Breast epithelium (tissue), 3 donors: ENCODE measurements at regions not wholly inside any gene's neighbourhood (a gene's known extent, or its start where the extent isn't known, plus 50 kb on each side); places are given as distances from the start of the nearest gene placed in this dataset.

Experiments used
- POLR2AphosphoS5 ChIP-seq, 3 donors: sonication (generic); formaldehyde crosslinking; IDR thresholded peaks; one replicate each; pipeline ENCODE4 v1.6.1; 2017; ENCODE audit warnings: antibody characterized with exemption in 3 of 3
- TF ChIP-seq, protein P1 (sequence below), 3 donors: fragments of 450-650 bp; IDR thresholded peaks; one replicate each; pipeline ENCODE4 v1.5.1; 2016 to 2017; ENCODE audit warnings: antibody characterized with exemption in 3 of 3, mild to moderate bottlenecking in 3 of 3, moderate library complexity in 3 of 3

DNA sequence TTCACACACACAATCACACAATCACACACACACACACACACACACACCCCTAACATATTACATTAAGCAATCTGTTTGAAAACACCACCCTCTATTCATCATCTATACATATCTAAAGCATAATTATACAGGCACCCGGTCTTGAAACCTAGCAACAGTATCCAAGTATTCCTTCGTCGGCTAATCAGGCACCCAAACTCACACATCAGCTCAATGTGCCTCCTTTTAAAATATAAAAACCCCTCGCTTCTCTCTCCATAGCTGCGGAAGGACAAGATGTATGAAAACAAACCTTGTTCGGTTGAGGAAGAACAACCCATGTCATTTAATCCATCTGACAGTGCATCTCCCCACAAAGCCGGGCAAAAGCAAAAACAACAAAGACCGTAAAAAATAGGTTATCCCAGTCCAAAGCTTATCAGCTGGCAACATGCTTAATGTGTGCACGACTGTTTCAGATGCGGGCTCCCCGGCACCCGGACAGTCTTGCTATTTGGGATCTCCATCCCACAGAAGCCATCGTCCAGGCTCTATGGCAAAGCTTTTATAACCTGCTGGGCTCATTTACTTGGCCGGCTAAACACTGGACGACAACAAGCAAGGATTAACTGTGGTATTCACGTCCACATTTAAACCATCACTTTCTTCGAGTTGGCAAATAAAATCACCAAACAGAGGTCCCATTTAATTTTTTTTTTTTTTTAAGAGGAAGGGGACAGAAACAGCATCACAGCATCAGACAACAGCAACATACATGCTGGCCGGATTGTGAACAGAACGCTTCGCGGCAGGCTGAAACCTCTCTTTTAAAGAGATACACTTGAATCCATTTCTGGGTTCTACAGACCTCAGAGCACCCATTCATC is 365.5 kb downstream of the SHANK2 start:
- TF ChIP-seq, protein P1, sequence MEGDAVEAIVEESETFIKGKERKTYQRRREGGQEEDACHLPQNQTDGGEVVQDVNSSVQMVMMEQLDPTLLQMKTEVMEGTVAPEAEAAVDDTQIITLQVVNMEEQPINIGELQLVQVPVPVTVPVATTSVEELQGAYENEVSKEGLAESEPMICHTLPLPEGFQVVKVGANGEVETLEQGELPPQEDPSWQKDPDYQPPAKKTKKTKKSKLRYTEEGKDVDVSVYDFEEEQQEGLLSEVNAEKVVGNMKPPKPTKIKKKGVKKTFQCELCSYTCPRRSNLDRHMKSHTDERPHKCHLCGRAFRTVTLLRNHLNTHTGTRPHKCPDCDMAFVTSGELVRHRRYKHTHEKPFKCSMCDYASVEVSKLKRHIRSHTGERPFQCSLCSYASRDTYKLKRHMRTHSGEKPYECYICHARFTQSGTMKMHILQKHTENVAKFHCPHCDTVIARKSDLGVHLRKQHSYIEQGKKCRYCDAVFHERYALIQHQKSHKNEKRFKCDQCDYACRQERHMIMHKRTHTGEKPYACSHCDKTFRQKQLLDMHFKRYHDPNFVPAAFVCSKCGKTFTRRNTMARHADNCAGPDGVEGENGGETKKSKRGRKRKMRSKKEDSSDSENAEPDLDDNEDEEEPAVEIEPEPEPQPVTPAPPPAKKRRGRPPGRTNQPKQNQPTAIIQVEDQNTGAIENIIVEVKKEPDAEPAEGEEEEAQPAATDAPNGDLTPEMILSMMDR (IDR thresholded peaks at IDR 0.05), result no peak
- TF ChIP-seq POLR2AphosphoS5 (IDR thresholded peaks at IDR 0.05), result no peak
